GM18909 (cell line): ENCODE measurements at regions not wholly inside any gene's neighbourhood (a gene's known extent, or its start where the extent isn't known, plus 50 kb on each side); places are given as distances from the start of the nearest gene placed in this dataset.
A peak's percentile ranks its signal among the peaks of the same experiment; 100 is the strongest.
"Not testable (repeated sequence)": the region's sequence is repeated elsewhere in the genome, so short reads cannot be mapped to it uniquely, and the experiment has no call there.

ENCODE experiments used
- ATAC-seq: cut with Tn5 transposase; IDR thresholded peaks from one replicate; pipeline ENCODE4 v1.9.1; 2021; ENCODE audit warnings: mild to moderate bottlenecking; ENCODE audit not compliant: unreplicated experiment, poor library complexity

DNA sequence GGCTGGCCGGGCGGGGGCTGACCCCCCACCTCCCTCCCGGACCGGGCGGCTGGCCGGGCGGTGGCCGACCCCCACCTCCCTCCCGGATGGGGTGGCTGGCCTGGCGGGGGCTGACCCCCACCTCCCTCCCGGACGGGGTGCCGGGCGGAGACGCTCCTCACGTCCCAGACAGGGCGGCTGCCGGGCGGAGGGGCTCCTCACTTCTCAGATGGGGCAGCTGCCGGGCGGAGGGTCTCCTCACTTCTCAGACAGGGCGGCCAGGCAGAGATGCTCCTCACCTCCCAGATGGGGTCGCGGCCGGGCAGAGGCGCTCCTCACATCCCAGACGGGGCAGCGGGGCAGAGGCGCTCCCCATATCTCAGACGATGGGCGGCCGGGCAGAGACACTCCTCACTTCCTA is 965.8 kb upstream of the DEFB115 start:
- ATAC-seq, result not testable (repeated sequence)

DNA sequence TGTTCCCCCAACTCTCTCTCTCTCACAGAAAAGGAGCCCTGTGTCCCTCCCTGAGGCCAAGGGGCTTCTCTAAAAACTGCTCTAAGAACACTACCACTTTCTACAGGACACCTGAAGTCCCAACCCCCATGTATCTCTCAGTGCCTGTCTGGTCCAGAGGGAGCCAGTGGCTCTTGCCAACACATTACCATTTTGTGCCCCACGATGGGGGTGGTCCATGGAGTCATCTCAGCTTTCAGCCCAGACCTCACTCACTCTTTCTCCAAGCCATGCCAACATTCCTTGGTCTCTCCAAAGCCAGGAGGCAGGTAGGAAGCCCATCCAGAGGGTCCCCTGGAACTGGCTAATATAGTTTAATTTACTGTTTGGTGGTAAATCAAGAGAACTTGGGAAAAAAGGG is 962.1 kb upstream of the DEFB115 start:
- ATAC-seq, result not testable (repeated sequence)

DNA sequence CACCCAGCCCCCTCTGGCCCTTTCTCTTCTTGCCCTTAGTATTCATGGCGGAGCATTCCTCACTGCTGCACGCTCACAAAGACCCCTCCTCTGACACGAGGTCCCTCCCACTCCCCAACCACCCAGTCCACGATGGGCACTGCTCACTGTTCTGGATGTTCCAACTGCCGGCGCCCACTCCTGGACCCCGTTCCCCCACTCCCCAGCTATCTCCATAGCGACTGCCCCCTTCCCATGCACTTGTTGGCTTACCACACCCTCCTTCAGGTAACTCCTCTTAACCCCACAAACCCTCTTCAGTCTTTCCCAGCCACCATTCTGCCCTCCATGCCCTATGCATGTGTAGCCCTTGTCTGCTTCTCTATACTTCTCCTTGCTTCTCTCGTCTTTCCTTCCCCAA is 961.5 kb upstream of the DEFB115 start:
- not testable (repeated sequence) for ATAC-seq

DNA sequence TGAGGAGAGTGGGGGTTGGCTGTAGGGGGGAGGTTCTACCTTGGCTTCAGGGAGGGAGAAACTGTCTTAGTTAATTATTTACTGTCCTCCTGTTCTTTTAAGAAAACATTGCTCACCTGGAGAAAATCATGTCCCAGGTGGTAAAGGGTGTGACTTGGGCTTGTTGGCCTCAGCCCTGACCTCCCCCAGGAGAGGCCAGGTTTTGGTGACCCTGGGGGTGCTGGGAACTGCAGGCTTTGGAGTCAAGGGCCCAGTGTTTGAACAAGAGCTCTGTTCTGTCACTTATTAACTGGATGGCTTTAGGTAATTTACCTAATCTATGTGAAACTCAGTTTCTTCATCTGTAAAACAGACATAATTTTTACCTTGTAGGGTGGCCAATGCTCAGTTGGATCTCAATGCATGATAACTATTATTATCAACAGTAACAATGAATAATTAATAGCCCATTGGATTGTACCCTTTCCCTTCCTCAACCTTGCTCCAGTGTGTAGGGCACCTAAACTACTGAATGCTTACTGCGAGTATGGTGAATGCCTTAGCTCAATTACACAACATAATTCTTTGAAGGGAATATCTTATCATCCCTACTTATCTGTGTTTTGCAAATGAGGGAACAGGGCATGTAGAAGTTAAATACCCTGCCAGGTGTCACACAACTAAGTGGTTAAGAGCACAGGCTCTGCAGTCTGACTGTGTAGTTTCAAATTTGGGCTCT is 959.4 kb upstream of the DEFB115 start:
- not testable (repeated sequence) for ATAC-seq

DNA sequence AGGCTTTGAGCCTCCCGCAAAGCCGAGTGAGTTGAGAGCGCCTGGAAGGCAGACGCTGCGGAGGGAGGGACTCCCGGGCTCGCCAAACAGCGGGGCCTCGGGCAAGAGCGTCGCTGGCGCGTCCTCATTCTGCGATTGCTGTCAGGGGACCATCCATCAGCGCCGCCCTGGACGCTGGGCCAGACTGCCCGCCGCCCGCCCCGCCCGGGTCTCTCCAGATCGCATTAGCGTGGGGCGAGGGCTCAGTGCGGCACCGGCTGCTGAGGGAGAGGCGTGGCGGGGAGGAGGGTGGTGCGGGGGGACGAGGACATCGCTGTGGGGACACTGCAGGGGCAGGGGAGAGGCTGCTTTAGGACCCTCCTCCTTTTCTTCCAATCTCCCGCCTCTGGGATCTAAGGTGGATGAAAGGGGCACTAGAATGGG is 957.2 kb upstream of the DEFB115 start:
- ATAC-seq, result not testable (repeated sequence)

DNA sequence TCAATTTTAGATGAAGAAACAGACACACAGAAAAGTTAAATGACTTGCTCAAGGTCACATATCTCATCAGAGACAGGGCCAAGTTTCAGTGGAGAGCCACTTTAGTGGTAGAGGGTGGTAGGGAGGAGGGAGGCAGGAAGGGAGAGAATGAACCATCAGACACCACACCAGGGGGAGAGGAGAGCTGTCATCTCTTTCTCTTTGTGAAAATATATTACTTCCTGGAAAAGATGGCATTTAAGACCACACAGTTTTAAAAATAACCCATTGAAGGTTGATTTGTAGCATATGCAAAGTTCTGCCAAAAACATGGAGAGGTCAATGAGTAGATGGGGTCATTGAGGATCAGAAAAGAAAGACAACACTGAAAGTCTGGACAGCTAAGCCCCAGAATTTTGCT is 954.7 kb upstream of the DEFB115 start:
- ATAC-seq, result not testable (repeated sequence)

DNA sequence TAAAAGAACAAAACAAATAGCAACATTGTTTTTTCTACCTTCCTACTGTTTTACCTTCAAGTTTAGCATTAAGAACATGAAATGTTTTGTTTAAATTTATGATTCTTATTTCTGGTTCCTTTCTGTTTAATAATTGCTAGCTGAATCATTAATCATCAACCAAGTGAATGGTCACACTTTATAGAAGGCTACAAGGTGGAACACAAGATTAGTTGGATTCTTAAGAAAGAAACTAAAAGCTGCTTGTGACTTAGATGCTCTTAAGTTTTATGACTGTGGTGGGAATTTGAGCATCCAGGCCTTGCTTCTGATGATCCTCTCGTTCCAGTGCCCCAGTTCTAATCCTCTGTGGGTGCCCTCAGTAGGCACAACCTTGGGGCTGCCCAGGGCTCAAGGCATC is 947.5 kb upstream of the DEFB115 start:
- ATAC-seq, result not testable (repeated sequence)

DNA sequence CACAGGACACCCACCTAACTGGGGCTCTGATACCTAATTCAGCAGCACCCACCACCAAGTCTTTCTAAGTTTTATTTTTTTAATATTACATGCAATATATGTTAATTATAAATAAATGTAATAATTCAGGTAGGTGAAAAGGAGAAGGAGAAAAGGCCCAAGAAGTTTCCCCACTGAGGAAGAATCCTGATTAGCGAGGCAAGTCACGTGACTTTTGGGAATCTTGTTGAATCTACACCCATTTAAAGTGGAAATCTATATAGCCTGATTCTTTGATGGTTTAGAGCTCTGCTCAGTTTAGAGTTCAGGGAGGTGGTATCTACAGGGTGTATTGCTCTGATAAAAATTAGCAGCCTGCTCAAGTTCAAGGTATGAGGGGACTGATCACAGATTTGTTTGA is 947.1 kb upstream of the DEFB115 start:
- not testable (repeated sequence) for ATAC-seq

DNA sequence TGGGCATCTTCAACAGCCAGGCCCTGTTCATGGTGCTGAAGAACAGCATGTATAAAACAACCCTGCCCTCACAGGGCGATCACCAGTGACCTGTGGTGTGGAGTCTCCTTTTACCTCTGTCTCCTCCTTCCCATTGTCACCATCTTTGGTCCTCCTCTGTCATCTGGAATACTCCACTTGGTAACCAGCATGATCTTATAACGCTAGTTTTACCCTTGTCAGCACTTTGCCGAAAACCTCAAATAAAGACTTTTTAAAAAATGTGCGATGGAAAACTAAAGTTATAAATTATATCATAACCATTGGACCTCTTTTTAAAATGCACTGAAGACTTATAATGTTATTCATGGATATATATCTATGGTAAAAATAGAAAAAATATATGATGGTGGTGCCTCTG is 945.2 kb upstream of the DEFB115 start:
- ATAC-seq, result not testable (repeated sequence)

DNA sequence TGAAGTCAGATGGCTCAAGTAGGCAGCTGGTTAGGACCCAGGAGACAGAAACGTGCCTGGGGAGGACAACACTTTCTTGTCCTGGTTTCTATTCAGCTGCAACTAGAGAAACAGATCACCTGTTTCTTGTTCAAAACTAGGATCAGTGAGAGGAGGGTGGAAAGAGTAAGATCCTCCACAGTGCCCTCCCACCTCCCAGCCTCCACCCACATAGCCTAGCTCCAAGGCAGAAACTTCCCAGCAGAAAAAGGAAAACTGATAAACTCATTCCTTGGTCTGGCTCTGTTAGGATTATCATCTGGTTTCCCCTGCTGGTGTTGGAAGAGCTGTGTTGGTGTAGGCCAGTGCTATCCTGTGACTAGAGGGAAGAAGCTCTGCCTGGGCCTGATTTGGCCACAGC is 943.8 kb upstream of the DEFB115 start:
- ATAC-seq, result not testable (repeated sequence)

DNA sequence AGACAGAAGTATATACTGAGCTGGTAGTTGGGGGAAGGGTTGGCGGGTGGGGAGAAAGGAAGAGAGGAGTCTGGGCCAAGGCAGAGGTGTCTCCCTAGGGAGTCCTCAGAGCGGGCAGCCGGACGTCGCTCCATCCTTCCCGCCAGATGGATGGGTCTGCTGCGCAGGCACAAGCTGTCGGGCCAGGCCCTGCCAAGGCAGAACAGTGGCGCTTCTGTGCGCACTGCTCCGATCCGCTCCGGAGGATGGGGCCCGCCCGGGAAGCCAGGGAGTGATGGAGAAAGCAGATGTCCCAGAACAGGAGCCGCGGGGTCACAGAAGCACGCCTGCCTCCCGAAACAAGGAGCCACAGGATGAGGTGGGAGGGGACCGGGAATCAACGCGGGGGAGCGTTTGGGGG is 941.4 kb upstream of the DEFB115 start:
- not testable (repeated sequence) for ATAC-seq

DNA sequence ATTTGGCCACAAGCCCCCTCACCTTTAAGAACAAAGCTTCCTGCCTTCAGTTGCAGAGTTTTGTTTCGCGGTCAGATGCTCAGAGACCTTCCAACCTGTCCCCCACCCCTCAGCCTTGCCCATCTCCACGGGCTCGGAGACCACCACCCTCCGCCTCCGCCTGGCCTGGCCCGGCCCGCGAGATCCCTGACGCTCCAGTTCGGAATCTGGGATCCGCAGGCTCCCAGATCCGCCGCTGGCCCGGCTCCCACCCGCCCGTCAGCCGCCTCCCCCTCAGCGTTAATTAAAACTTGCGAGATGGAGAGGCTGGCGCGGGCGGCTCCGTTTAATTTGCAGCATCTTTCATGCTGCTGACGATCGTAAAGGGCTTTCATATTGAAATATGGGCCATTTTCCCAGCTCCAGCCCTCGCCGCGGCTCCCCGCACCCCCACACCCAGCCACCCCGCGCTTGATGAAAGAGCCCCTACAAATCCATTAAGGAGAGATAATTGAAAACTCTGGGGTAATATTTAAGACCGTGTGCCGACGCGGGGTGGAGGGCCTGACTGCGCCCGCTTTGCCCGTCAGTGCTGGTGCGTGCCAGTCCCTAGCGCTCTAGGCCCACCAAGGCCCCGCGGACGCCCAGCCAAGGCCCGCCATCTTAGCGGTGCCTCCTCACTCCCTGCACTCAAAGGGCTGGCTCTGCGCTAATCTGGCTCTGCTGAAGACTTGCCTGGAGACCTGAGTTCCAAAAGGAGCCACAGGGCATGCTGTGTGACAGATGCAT is 940.7 kb upstream of the DEFB115 start:
- not testable (repeated sequence) for ATAC-seq

DNA sequence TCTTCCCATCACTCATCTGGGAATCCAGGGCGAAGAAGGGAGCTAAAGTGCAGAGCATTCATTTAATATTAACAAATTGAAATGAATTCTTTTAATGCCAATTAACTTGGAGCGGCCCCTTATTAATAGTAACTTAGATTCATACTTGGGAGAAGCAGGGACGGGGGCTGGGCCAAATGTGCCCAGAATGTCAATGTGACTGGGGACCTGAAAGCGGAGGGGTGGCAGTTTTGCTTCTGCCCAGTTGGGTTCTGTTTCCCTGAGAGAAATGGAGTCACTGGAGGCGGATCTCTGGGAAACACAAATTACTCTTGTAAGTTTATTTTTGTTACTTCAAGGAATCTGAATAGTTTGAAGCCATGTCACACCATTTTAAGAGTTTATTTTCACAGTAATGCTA is 923.7 kb upstream of the DEFB115 start:
- not testable (repeated sequence) for ATAC-seq

DNA sequence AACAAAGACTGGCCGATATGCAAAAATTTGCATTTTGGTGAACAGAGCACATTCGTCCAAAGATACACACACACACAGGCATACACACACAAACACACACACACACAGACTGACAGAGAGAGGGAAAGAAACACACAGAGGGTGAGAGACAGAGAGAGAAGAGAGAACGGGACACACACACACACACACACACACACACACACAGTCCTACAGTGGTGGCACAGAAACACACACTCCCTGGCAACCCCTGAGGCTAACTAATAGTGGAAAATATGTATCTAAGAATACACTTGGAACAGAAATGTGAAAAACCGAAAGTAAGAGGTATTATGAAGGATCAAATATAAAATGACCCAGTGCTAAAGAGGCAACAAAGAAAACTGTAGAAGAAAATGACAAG is 919.9 kb upstream of the DEFB115 start:
- not testable (repeated sequence) for ATAC-seq

DNA sequence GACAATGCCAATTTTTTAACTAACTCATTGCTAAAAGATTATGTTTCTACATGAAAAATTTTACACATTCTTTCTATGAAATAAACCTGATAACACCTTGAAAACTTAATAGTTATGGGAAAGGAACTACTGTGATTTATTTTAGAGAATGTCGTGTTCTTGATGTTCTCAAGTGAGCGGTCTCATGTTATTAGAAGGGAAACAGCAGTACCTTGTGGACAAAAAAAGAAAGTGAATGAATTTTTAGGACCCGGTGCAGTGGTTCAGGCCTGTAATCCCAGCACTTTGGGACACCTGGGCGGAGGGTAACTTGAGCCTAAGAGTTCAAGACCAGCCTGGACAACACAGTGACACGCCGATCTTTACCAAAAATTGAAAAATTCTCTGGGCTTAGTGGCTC is 908.5 kb upstream of the DEFB115 start:
- not testable (repeated sequence) for ATAC-seq

DNA sequence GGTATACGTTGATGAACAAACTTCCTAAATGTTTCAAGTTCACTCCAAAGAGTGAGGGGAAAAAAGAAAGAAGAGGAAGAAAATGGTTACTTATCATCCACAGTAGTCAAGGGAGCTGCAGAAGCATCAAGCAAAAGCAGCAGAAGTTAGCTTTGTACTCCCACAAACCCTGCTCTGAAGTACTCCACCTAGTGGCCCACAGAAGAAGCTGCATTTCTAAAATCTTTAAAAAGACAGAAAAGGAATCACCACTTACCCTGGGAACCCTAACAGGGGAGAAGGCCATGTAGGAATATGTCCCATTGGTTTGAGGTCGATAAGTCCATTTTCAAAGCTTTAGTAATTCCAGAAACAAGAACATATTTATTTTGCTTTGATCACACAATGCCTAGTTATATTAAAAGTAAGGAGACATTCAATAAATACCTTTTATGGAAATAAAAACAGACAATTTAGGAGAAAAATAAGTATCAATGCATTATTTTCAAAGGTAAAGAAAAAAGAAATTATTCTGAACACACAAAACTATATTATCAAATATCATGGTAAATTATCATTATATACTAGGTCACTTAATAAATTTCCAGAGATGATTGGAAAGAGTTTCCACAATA is 900.5 kb upstream of the DEFB115 start:
- not testable (repeated sequence) for ATAC-seq

DNA sequence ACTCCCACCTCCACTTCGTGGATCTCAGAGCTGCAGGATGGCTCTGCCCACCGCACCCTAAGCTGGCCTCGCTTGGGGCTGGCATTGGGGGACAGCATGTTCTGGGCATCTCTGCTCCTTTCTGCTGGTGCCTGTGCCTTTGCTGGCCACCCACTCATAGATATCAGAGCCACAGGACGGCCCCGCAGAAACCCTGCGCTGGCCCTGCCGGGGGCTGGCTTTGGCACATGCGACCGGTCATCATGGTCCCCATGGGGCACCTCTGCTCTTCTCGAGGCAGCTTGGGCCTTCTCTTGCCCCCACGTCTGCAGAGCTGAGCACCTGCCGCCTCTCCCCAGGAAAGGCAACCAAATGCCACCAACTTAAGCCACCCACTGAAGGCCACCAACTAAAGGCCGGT is 895.7 kb upstream of the DEFB115 start:
- not testable (repeated sequence) for ATAC-seq

DNA sequence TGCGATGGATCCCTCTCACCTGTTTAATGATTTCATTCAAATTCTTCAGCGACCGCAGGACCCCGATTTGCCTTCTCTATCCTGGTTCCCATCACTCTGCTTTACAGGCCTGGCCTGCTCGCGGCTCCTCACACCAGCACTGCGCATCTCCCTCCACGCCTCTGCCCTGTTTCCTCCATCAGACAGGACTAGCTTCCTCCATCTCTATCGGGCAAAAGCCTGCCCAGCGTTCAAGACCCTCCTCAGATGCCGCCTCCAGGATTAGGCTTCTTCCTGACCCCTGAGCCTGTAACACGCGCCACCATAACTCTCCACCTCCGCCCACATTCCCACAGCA is 881.1 kb upstream of the DEFB115 start:
- ATAC-seq, result not testable (repeated sequence)

DNA sequence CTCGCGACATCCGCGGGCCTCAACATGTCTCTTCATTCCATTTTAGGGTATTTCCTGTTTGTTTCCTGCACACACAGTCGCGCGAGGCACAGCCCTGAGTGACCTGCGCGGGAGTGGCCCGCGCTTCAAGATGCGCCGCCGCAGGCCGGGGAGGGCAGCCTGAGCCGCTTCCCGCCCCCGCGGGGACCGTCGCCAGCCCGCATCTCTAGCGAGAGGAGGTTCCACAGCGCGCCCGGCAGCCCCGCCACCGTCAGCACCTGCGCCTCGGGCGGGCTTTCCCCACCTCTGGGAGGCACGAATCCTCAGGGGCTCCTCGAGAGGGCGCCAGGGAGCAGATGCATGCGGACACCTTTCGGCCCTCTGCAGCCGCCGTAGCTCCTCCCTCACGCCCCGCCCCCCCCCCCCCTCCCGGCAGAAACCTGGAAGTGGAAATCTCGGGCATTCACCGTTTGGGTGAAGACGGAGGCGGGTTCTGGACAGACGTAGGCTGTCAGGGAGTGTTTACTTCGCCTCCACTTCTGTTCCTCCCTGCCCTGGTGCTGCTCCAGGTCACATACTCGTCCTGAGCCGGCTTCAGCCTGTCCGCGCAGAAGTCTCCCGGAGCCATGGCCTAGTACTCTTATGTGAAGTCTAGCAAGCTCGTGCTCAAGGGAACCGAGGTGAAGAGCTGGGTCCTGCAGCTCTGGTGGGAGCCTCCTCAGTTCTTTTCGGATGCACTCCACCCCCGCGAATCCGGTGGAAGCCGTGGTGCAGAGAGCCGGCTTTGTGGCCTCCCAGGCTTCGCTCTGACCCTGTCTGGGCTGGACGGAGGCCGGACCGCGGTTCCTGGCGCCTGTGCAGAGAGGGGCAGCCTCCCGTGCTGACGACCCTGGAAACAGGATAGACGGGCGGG is 880.5 kb upstream of the DEFB115 start:
- ATAC-seq, result peak; percentile 98

DNA sequence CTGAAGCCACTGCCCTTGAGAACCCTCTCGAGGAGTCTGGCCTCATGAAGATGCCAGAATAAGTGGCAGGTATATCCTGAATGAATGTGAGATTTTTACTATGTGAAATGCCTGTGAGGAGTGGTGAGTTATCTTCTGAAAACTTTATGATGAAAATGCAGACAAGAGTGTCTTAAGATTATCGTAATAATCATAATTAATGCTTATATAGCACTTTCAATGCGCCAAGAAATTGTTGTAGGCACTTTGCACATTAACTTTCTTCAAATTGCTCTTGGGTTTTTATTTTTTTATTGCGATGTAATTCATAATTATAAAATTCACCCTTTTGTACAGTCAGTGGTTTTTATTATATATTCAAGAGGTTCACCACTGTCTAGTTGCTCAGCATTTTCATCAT is 879.1 kb upstream of the DEFB115 start:
- not testable (repeated sequence) for ATAC-seq
